Mesendoderm (in vitro differentiated cells): ENCODE measurements at regions not wholly inside any gene's neighbourhood (a gene's known extent, or its start where the extent isn't known, plus 50 kb on each side); places are given as distances from the start of the nearest gene placed in this dataset.
A peak's percentile ranks its signal among the peaks of the same experiment; 100 is the strongest.

Experiments
- DNase-seq: peaks from one replicate; pipeline ENCODE4 v3.0.0; 2013
- H2AK5ac ChIP-seq: 2 replicates; pipeline ENCODE4 v1.6.1; 2013; ENCODE audit warnings: low read length, inconsistent platforms
- H2BK120ac ChIP-seq: 2 replicates; pipeline ENCODE4 v1.6.1; 2013; ENCODE audit warnings: low read depth, mild to moderate bottlenecking, low read length, moderate library complexity, mixed read lengths
- H2BK15ac ChIP-seq: replicated peaks from 2 replicates; pipeline ENCODE4 v1.6.1; 2013; ENCODE audit warnings: low read depth, mild to moderate bottlenecking, moderate library complexity
- H2BK5ac ChIP-seq: 2 replicates; pipeline ENCODE4 v1.6.1; 2013; ENCODE audit warnings: low read length, inconsistent platforms
- H3K18ac ChIP-seq: 2 replicates; pipeline ENCODE4 v1.6.1; 2013; ENCODE audit warnings: mild to moderate bottlenecking, low read length, mixed read lengths
- H3K23ac ChIP-seq: one replicate; pipeline ENCODE4 v1.6.1; 2013; ENCODE audit warnings: low read length
- H3K27ac ChIP-seq: 2 replicates; pipeline ENCODE4 v1.5.1; 2013; ENCODE audit warnings: low read depth, mild to moderate bottlenecking, inconsistent platforms, low read length, moderate library complexity
- H3K27me3 ChIP-seq: 2 replicates; pipeline ENCODE4 v1.6.1; 2013; ENCODE audit warnings: low read length, control low read depth, mild to moderate bottlenecking, inconsistent platforms; ENCODE audit not compliant: insufficient read depth, poor library complexity
- H3K36me3 ChIP-seq: 2 replicates; pipeline ENCODE4 v1.6.1; 2013; ENCODE audit warnings: low read length, inconsistent platforms; ENCODE audit not compliant: control insufficient read depth, insufficient read depth
- H3K4ac ChIP-seq: one replicate; pipeline ENCODE4 v1.6.1; 2013; ENCODE audit warnings: low read depth, mild to moderate bottlenecking, low read length, moderate library complexity
- H3K4me1 ChIP-seq: 2 replicates; pipeline ENCODE4 v1.6.1; 2013; ENCODE audit warnings: low read depth, low read length, inconsistent platforms; ENCODE audit not compliant: control insufficient read depth
- H3K4me2 ChIP-seq: 2 replicates; pipeline ENCODE4 v1.6.1; 2013; ENCODE audit warnings: low read length
- H3K4me3 ChIP-seq: 2 replicates; pipeline ENCODE4 v1.5.1; 2013; ENCODE audit warnings: mild to moderate bottlenecking, low read length
- H3K56ac ChIP-seq: one replicate; pipeline ENCODE4 v1.6.1; 2013; ENCODE audit warnings: low read length
- H3K79me1 ChIP-seq: 2 replicates; pipeline ENCODE4 v1.6.1; 2013; ENCODE audit warnings: low read length, inconsistent platforms
- H3K79me2 ChIP-seq: 2 replicates; pipeline ENCODE4 v1.6.1; 2013; ENCODE audit warnings: mild to moderate bottlenecking, low read length; ENCODE audit not compliant: control insufficient read depth, insufficient read depth
- H3K9ac ChIP-seq: 2 replicates; pipeline ENCODE4 v1.6.1; 2013; ENCODE audit warnings: low read length, inconsistent platforms
- H4K5ac ChIP-seq: one replicate; pipeline ENCODE4 v1.6.1; 2013; ENCODE audit warnings: low read length
- H4K8ac ChIP-seq: one replicate; pipeline ENCODE4 v1.6.1; 2013; ENCODE audit warnings: low read depth, mild to moderate bottlenecking, control low read depth, low read length, moderate library complexity
- WGBS: extraction: QIAGEN DNeasy Blood & Tissue Kit; methylation state at CpG from one replicate; pipeline ENCODE4 v1.1.7; 2013; ENCODE audit warnings: low lambda C conversion rate, missing lambda C conversion rate; ENCODE audit not compliant: insufficient coverage; ENCODE audit errors: extremely low coverage; 5-methylcytosine and 5-hydroxymethylcytosine counted together

- Histone ChIP-seq H3K4me3 (no peak overlapping the region), H3K9ac (no peak overlapping the region), H3K18ac (no peak overlapping the region), H3K79me1 (no peaks in the 10 kb centered on the region), H4K8ac (no peak overlapping the region), H3K23ac (no peak overlapping the region), H3K27me3 (no peaks in the 10 kb centered on the region), H3K36me3 (no peaks in the 10 kb centered on the region), H3K4me2 (no peak overlapping the region), H3K56ac (no peak overlapping the region), H3K27ac (no peak overlapping the region), H3K4ac (no peak overlapping the region), H3K79me2 (no peaks in the 10 kb centered on the region), H4K5ac (no peak overlapping the region), H3K4me1 (no peaks in the 10 kb centered on the region), H2AK5ac (no peak overlapping the region), H2BK15ac (no peak overlapping the region), H2BK120ac (no peak overlapping the region), H2BK5ac (no peak overlapping the region)
- WGBS: no CpG with 5 or more reads among the region's 6 CpGs
- DNase-seq: no peak
These were observed 293.6 kb upstream of the ATP5MC3 start for GRCh38 chr2:175475130-175475529.

- no peak for DNase-seq
- Histone ChIP-seq H4K8ac (no peak overlapping the region), H3K18ac (no peak overlapping the region), H4K5ac (no peak overlapping the region), H3K4me1 (no peaks in the 10 kb centered on the region), H3K79me1 (no peaks in the 10 kb centered on the region), H3K4me2 (no peak overlapping the region), H3K27ac (no peak overlapping the region), H2BK120ac (no peak overlapping the region), H3K56ac (no peak overlapping the region), H3K4ac (no peak overlapping the region), H3K27me3 (no peaks in the 10 kb centered on the region), H3K4me3 (no peak overlapping the region), H3K9ac (no peak overlapping the region), H2AK5ac (no peak overlapping the region), H3K79me2 (no peaks in the 10 kb centered on the region), H3K23ac (no peak overlapping the region), H3K36me3 (no peaks in the 10 kb centered on the region), H2BK5ac (no peak overlapping the region), H2BK15ac (no peak overlapping the region)
- WGBS: no CpG with 5 or more reads among the region's 7 CpGs
These were observed 287.1 kb upstream of the ATP5MC3 start for GRCh38 chr2:175468431-175469098.

- no peak overlapping the region for H2AK5ac ChIP-seq
- H2BK15ac ChIP-seq: no peak overlapping the region
- no peaks in the 10 kb centered on the region for H3K36me3 ChIP-seq
- no peak for DNase-seq
- H3K27me3 ChIP-seq: no peaks in the 10 kb centered on the region
- no peak overlapping the region for H3K18ac ChIP-seq
- no peak overlapping the region for H4K8ac ChIP-seq
- H3K27ac ChIP-seq: no peak overlapping the region
- no peaks in the 10 kb centered on the region for H3K4me1 ChIP-seq
- H2BK120ac ChIP-seq: no peak overlapping the region
- no peak overlapping the region for H3K4me2 ChIP-seq
- H3K9ac ChIP-seq: no peak overlapping the region
- no peak overlapping the region for H3K56ac ChIP-seq
- no peak overlapping the region for H3K4ac ChIP-seq
- H4K5ac ChIP-seq: no peak overlapping the region
- no peaks in the 10 kb centered on the region for H3K79me2 ChIP-seq
- no peak overlapping the region for H2BK5ac ChIP-seq
- H3K79me1 ChIP-seq: no peaks in the 10 kb centered on the region
- H3K4me3 ChIP-seq: no peak overlapping the region
- H3K23ac ChIP-seq: no peak overlapping the region
These were observed 283.6 kb upstream of the ATP5MC3 start for GRCh38 chr2:175465101-175465500.

- Histone ChIP-seq H3K4me1 (no peaks in the 10 kb centered on the region), H3K9ac (no peak overlapping the region), H4K8ac (no peak overlapping the region), H2BK5ac (no peak overlapping the region), H3K36me3 (no peaks in the 10 kb centered on the region), H2AK5ac (no peak overlapping the region), H3K79me1 (no peaks in the 10 kb centered on the region), H3K79me2 (no peaks in the 10 kb centered on the region), H3K4ac (no peak overlapping the region), H3K27me3 (no peaks in the 10 kb centered on the region), H3K23ac (no peak overlapping the region), H3K4me3 (no peak overlapping the region), H3K18ac (no peak overlapping the region), H3K4me2 (no peak overlapping the region), H4K5ac (no peak overlapping the region), H2BK120ac (no peak overlapping the region), H2BK15ac (no peak overlapping the region), H3K56ac (no peak overlapping the region), H3K27ac (no peak overlapping the region)
- WGBS: no CpG with 5 or more reads among the region's 7 CpGs
- no peak for DNase-seq
These were observed 282.8 kb upstream of the ATP5MC3 start for GRCh38 chr2:175464311-175464670.

GRCh38 chr2:175463589-175464310 is 282.2 kb upstream of the ATP5MC3 start:
- DNase-seq: peak; percentile 45
- H3K56ac ChIP-seq: no peak overlapping the region

GRCh38 chr2:175463169-175463568 is 281.7 kb upstream of the ATP5MC3 start:
- no peak overlapping the region for H3K27ac ChIP-seq
- no peak overlapping the region for H2BK120ac ChIP-seq
- H3K4me1 ChIP-seq: no peaks in the 10 kb centered on the region
- no peak overlapping the region for H3K4me3 ChIP-seq
- DNase-seq: no peak
- H3K4ac ChIP-seq: no peak overlapping the region
- no peak overlapping the region for H3K18ac ChIP-seq
- H4K8ac ChIP-seq: no peak overlapping the region
- no peak overlapping the region for H3K9ac ChIP-seq
- H3K36me3 ChIP-seq: no peaks in the 10 kb centered on the region
- H4K5ac ChIP-seq: no peak overlapping the region
- H2AK5ac ChIP-seq: no peak overlapping the region
- H3K23ac ChIP-seq: no peak overlapping the region
- H3K27me3 ChIP-seq: no peaks in the 10 kb centered on the region
- H2BK15ac ChIP-seq: no peak overlapping the region
- no peaks in the 10 kb centered on the region for H3K79me1 ChIP-seq
- H2BK5ac ChIP-seq: no peak overlapping the region
- H3K4me2 ChIP-seq: no peak overlapping the region
- no peaks in the 10 kb centered on the region for H3K79me2 ChIP-seq
- WGBS: no CpG with 5 or more reads among the region's 2 CpGs
- no peak overlapping the region for H3K56ac ChIP-seq

More at GRCh38 chr2:175463589-175464310, 282.2 kb upstream of the ATP5MC3 start:
- Histone ChIP-seq H3K4me1 (no peaks in the 10 kb centered on the region), H3K79me1 (no peaks in the 10 kb centered on the region), H2BK15ac (no peak overlapping the region), H2AK5ac (no peak overlapping the region), H3K27ac (no peak overlapping the region), H3K4me2 (no peak overlapping the region), H3K27me3 (no peaks in the 10 kb centered on the region), H3K18ac (no peak overlapping the region), H4K8ac (no peak overlapping the region), H3K4me3 (no peak overlapping the region), H3K23ac (no peak overlapping the region), H3K4ac (no peak overlapping the region), H4K5ac (no peak overlapping the region), H3K9ac (no peak overlapping the region), H2BK5ac (no peak overlapping the region), H3K79me2 (no peaks in the 10 kb centered on the region), H3K36me3 (no peaks in the 10 kb centered on the region), H2BK120ac (no peak overlapping the region)
- no CpG with 5 or more reads among the region's 11 CpGs for WGBS
